ENCODE measurements at regions not wholly inside any gene's neighbourhood (a gene's known extent, or its start where the extent isn't known, plus 50 kb on each side); places are given as distances from the start of the nearest gene placed in this dataset.

- H3K4me3 Mint-ChIP-seq, result no peak overlapping the region
- no peak overlapping the region for H2BK5ac ChIP-seq (ENCODE audit: insufficient read length, low read length)
- no peak overlapping the region for H2AK5ac ChIP-seq (ENCODE audit: insufficient read length, low read length)
- H3K14ac ChIP-seq (ENCODE audit: insufficient read depth, low read length), result no peak overlapping the region
- TF ChIP-seq CTCF (conservative IDR thresholded peaks at IDR 0.05), result no peak
- no CpG with 5 or more reads among the region's 1 CpG for WGBS (ENCODE audit: extremely low coverage, insufficient read length, low lambda C conversion rate)
- H3K23me2 ChIP-seq (ENCODE audit: insufficient read length, low read depth, low read length, poor library complexity, severe bottlenecking), result no peaks in the 10 kb centered on the region
- no peaks in the 10 kb centered on the region for H3K27me3 ChIP-seq (ENCODE audit: insufficient read depth, low read length)
- H2BK15ac ChIP-seq (ENCODE audit: low read depth, low read length), result no peak overlapping the region
- H4K8ac ChIP-seq (replicated peaks; ENCODE audit: insufficient read length, low read depth, low read length), result no peak overlapping the region
- peaks cover 7 to 20% of the 10 kb centered on the region in 2 experiments for H3K9me3 Mint-ChIP-seq
- H3K4ac ChIP-seq (ENCODE audit: low read depth, low read length), result no peak overlapping the region
- no peak for DNase-seq
- H2BK120ac ChIP-seq (ENCODE audit: low read depth, low read length, poor library complexity, severe bottlenecking), result no peak overlapping the region
- no peaks in the 10 kb centered on the region for H4K20me1 ChIP-seq (ENCODE audit: control insufficient read depth, insufficient read depth, insufficient read length)
- no peak overlapping the region for H4K91ac ChIP-seq (ENCODE audit: insufficient read length, low read depth, low read length)
- H3K4me2 ChIP-seq (ENCODE audit: insufficient read depth, insufficient read length, low read length), result no peak overlapping the region
- no peaks in the 10 kb centered on the region for H3K79me1 ChIP-seq (ENCODE audit: insufficient read depth, low read depth, low read length, poor library complexity, severe bottlenecking)
- no peak overlapping the region for H3T11ph ChIP-seq (ENCODE audit: low read length)
- no peaks in the 10 kb centered on the region for H3K4me1 ChIP-seq (ENCODE audit: insufficient read depth, low read length)
- H3K27ac Mint-ChIP-seq, result no peak overlapping the region
- no peak overlapping the region for H3K27ac ChIP-seq (ENCODE audit: insufficient read length, low read depth, low read length)
- H3K9me3 ChIP-seq (ENCODE audit: control insufficient read depth, low read depth, low read length), result peaks cover 9% of the 10 kb centered on the region
- H3K56ac ChIP-seq (ENCODE audit: insufficient read length, low read depth, low read length), result no peak overlapping the region
- no peaks in the 10 kb centered on the region for H3K4me1 Mint-ChIP-seq
- peaks cover 6 to 9% (median 9%) of the 10 kb centered on the region in 3 experiments; a peak in 6 of 7 replicates for H3K36me3 Mint-ChIP-seq (ENCODE audit: insufficient read depth in 1 of 3, low read depth in 3 of 3)
- no peaks in the 10 kb centered on the region for H3K79me2 ChIP-seq (ENCODE audit: insufficient read depth, low read length)
- no peak overlapping the region for H2BK12ac ChIP-seq (ENCODE audit: insufficient read length, low read depth, low read length)
- H3K18ac ChIP-seq (ENCODE audit: insufficient read length, low read depth, low read length), result no peak overlapping the region
- H3K27me3 Mint-ChIP-seq (ENCODE audit: low read depth), result no peaks in the 10 kb centered on the region
- H4K5ac ChIP-seq (ENCODE audit: insufficient read length, low read depth, low read length), result no peak overlapping the region
- no peak overlapping the region for H3K23ac ChIP-seq (ENCODE audit: insufficient read length, low read depth, low read length)
- no peak overlapping the region for H3K9ac ChIP-seq (ENCODE audit: extremely low read depth, insufficient read length, low read length)
- H2AFZ ChIP-seq (ENCODE audit: low read length), result no peak overlapping the region
- H2BK20ac ChIP-seq (ENCODE audit: low read depth, low read length, poor library complexity, severe bottlenecking), result no peak overlapping the region
Observed at GRCh38 chr4:116427666-116428065, 657.7 kb downstream of the TRAM1L1 start.
